ENCODE measurements at regions not wholly inside any gene's neighbourhood (a gene's known extent, or its start where the extent isn't known, plus 50 kb on each side); places are given as distances from the start of the nearest gene placed in this dataset.
A peak's percentile ranks its signal among the peaks of the same experiment; 100 is the strongest.

DNA sequence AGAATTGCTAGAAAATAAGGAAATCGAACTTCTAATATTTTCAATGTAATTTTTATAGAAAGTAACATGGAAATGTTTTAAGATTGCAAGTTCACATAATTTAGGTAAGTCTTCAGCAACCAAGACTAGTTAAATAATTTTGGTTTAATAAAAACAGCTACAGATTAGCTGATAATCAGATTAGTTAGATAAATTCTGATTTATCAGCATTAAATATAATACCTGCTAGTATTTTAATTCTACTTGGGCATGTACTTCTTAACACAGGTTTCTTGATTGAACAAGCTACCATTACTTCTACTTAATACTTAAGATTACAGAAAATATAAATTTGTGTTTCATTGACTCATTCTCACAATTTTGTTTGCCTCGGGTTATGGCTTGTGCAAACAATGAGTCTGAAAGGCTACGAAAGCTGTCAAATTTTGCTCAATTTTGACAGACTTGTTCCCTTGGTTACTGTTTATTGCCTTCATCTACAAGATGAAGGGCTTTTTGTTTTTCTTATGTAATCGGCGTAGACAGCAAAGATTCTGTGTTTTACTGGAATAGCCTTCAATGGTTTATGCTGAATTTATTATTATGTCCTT is 116.1 kb upstream of the NUDT4 start:
- H3K27me3 ChIP-seq, result no peaks in the 10 kb centered on the region
- peaks cover 0 to 4% (median 0%) of the 10 kb centered on the region in 11 experiments; a peak in 1 of 22 replicates for H3K9me3 ChIP-seq (replicated peaks in 1 of 11)
- H3K27ac ChIP-seq, result no peak overlapping the region
- no peaks in the 10 kb centered on the region for H4K20me1 ChIP-seq
- H3K4me1 ChIP-seq, result no peaks in the 10 kb centered on the region
- H3K4me2 ChIP-seq, result no peak overlapping the region
- TF ChIP-seq Cebpa-rat (IDR thresholded peaks at IDR 0.05), result no peak
- H3K36me3 ChIP-seq, result no peaks in the 10 kb centered on the region
- no peak overlapping the region for H3K4me3 ChIP-seq
- no peak overlapping the region for H3K9ac ChIP-seq

DNA sequence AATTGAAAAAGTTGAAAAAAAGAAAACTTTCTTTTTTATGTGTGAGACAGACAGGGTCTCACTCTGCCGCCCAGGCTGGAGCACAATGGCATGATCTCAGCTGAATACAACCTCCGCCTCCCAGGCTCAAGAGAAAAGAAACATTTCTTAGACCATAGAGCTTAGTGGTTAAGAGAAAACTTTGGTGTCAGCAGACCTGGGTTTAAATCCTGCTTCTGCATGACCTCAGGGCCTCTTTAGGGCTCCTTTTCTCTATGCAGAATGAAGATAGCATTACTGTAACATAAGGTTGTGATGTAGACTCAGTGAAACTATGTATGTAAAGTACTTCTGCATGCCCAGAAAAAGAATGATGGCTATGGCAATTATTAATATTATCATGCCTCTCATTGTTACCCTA is 104.7 kb upstream of the NUDT4 start:
- no peak overlapping the region for H3K9ac ChIP-seq
- H3K4me2 ChIP-seq, result no peak overlapping the region
- no peaks in the 10 kb centered on the region for H3K36me3 ChIP-seq
- no peaks in the 10 kb centered on the region for H3K27me3 ChIP-seq
- H3K27ac ChIP-seq, result no peak overlapping the region
- no peak for TF ChIP-seq Cebpa-rat (IDR thresholded peaks at IDR 0.05)
- H3K9me3 ChIP-seq (replicated peaks in 1 of 11), result peaks cover 6 to 22% (median 14%) of the 10 kb centered on the region in 11 experiments; a peak in 18 of 22 replicates
- peaks cover 0 to 10% (median 0%) of the 10 kb centered on the region in 10 experiments; a peak in 2 of 20 replicates for H3K4me1 ChIP-seq
- no peak overlapping the region for H3K4me3 ChIP-seq
- no peaks in the 10 kb centered on the region for H4K20me1 ChIP-seq

- H3K27ac ChIP-seq, result no peak overlapping the region
- H3K36me3 ChIP-seq, result no peaks in the 10 kb centered on the region
- H3K27me3 ChIP-seq, result no peaks in the 10 kb centered on the region
- TF ChIP-seq Cebpa-rat (IDR thresholded peaks at IDR 0.05), result no peak
- peaks cover 6 to 20% (median 12%) of the 10 kb centered on the region in 11 experiments; a peak in 18 of 22 replicates for H3K9me3 ChIP-seq (replicated peaks in 1 of 11)
- no peak overlapping the region for H3K4me3 ChIP-seq
- H3K4me2 ChIP-seq, result peak overlapping the region in 3 of 11 experiments; percentile 14 to 19 (median 16); a peak in 3 of 22 replicates
- no peaks in the 10 kb centered on the region for H4K20me1 ChIP-seq
- H3K9ac ChIP-seq, result no peak overlapping the region
- H3K4me1 ChIP-seq, result peaks cover 0 to 10% (median 0%) of the 10 kb centered on the region in 10 experiments; a peak in 2 of 20 replicates
These were observed 103.7 kb upstream of the NUDT4 start for GRCh38 chr12:93273834-93274564.

DNA sequence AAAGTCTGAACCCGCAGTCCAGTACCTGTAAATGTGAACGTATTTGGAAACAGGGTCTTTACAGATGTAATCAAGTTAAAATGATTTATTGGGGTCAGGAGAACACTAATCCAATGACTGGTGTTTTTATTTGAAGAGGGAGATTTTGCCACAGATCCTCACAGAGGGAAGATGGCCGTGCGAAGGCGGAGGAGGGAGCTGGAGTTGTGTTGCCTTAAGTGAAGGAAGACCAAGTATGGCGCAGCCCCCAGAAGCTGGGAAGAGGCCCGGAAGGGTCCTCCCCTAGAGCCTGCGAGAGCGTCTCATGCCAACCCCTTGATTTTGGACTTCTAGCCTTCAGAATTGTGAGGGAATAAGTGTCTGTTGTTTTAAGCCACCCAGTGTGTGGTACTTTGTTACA is 102.8 kb upstream of the NUDT4 start:
- H3K9me3 ChIP-seq (replicated peaks in 1 of 11), result peaks cover 0 to 10% (median 5%) of the 10 kb centered on the region in 11 experiments; a peak in 12 of 22 replicates
- no peaks in the 10 kb centered on the region for H3K27me3 ChIP-seq
- no peaks in the 10 kb centered on the region for H3K36me3 ChIP-seq
- no peak overlapping the region for H3K27ac ChIP-seq
- TF ChIP-seq Cebpa-rat (IDR thresholded peaks at IDR 0.05), result no peak
- no peak overlapping the region for H3K4me3 ChIP-seq
- peaks cover 0 to 10% (median 0%) of the 10 kb centered on the region in 10 experiments; a peak in 2 of 20 replicates for H3K4me1 ChIP-seq
- no peak overlapping the region for H3K4me2 ChIP-seq
- no peak overlapping the region for H3K9ac ChIP-seq
- no peaks in the 10 kb centered on the region for H4K20me1 ChIP-seq

DNA sequence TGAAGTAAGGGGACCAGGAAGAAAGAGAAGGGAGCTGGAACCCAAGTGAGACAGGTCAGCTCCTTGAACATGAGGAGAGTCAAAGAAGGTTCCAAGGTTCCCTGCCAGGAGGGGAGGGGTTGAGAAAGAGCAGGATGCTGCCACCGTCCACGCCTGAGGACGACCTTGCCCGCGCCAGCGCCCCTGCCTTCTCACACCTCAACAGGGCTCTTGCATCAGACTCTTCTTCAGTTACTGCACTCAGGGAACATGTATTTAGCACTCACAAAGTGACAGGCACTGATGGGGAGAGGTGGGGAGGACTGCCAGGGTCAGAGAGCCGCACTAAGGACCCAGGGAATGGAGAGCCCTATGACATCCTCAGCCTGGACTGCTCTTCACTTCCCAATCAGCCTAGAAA is 102.1 kb upstream of the NUDT4 start:
- H3K27me3 ChIP-seq, result no peaks in the 10 kb centered on the region

GRCh38 chr12:93279565-93280412 is 97.9 kb upstream of the NUDT4 start:
- Histone ChIP-seq H4K20me1 (no peaks in the 10 kb centered on the region), H3K9me3 (replicated peaks in 1 of 11) (peaks cover 0 to 6% (median 4%) of the 10 kb centered on the region in 11 experiments; a peak in 8 of 22 replicates), H3K4me1 (no peaks in the 10 kb centered on the region), H3K27me3 (no peaks in the 10 kb centered on the region), H3K36me3 (no peaks in the 10 kb centered on the region), H3K4me3 (no peak overlapping the region), H3K27ac (no peak overlapping the region), H3K9ac (no peak overlapping the region), H3K4me2 (no peak overlapping the region)
- TF ChIP-seq Cebpa-rat (IDR thresholded peaks at IDR 0.05), result no peak

More for the DNA sequence above, 102.1 kb upstream of the NUDT4 start:
- Histone ChIP-seq H4K20me1 (no peaks in the 10 kb centered on the region), H3K4me1 (peaks cover 0 to 10% (median 0%) of the 10 kb centered on the region in 10 experiments; a peak in 2 of 20 replicates), H3K4me2 (no peak overlapping the region), H3K9ac (no peak overlapping the region), H3K9me3 (replicated peaks in 1 of 11) (peaks cover 0 to 9% (median under 1%) of the 10 kb centered on the region in 11 experiments; a peak in 6 of 22 replicates), H3K27ac (no peak overlapping the region), H3K4me3 (no peak overlapping the region), H3K36me3 (no peaks in the 10 kb centered on the region)
- no peak for TF ChIP-seq Cebpa-rat (IDR thresholded peaks at IDR 0.05)

DNA sequence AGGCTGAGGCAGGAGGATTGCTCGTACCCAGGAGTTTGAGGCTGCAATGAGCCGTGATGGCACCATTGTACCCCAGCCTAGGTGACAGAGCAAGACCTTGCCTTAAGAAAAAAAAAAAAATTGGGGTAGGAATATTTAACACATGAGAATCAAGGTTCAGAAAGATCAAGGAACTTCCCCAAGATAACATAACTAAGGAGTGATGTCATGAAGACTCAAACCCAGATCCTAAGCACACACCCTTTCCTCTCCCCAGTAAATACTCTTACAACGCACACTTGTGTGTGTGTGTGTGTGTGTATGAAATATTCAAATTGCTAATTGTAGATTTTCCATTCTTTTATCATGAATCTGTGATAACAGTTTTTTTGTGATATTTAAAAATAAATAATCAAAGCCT is 90.6 kb upstream of the NUDT4 start:
- Histone ChIP-seq H3K4me3 (no peak overlapping the region), H3K27me3 (no peaks in the 10 kb centered on the region), H3K9me3 (replicated peaks in 1 of 11) (peaks cover 0 to 17% (median 13%) of the 10 kb centered on the region in 11 experiments; a peak in 13 of 22 replicates), H3K9ac (no peak overlapping the region), H4K20me1 (no peaks in the 10 kb centered on the region), H3K36me3 (no peaks in the 10 kb centered on the region), H3K4me2 (no peak overlapping the region), H3K27ac (no peak overlapping the region), H3K4me1 (no peaks in the 10 kb centered on the region)
- no peak for TF ChIP-seq Cebpa-rat (IDR thresholded peaks at IDR 0.05)

DNA sequence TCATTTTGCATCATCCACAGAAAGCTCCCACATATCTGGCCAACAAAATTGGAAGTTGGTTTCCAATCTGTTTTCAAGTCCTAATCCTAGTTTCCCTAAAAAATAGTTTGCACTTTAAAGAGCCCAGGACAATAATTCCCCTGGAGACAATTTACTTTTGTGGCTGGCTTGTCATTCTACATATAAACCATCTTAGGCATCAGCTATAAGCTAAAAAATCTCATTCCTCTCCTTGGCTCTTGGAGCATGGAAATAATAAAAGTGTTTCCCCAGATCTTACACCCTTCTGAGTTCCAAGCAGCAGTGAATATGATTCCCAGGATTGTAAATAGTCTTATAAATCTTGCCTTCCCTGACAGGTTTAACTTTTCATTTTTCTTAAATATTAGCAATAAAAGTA is 89.1 kb upstream of the NUDT4 start:
- Histone ChIP-seq H3K36me3 (no peaks in the 10 kb centered on the region), H3K4me2 (no peak overlapping the region), H3K27ac (no peak overlapping the region), H3K9me3 (replicated peaks in 1 of 11) (peaks cover 0 to 17% (median 13%) of the 10 kb centered on the region in 11 experiments; a peak in 13 of 22 replicates), H3K27me3 (no peaks in the 10 kb centered on the region), H3K4me1 (no peaks in the 10 kb centered on the region; a peak in 1 of 20 replicates), H3K9ac (no peak overlapping the region), H4K20me1 (no peaks in the 10 kb centered on the region), H3K4me3 (no peak overlapping the region)
- no peak for TF ChIP-seq Cebpa-rat (IDR thresholded peaks at IDR 0.05)

DNA sequence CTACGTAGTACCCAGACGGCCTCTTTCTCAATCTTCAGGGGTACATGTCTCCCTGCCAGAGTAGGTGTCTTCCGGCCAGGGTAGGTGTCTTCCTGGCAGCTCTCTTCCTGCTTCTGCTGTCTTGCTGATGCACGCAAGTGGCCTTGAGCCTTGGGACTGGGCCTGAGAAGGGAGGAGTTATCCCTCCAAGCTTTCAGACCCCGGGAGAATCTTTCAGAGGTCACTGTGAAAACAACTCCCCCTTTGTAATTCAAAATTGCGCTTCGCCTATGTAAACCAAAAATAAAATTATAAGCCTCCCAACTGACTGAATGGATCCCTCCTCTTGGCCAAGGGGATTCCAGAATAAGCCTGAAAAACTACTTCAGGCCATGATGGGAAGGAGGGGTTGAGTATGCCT is 87.3 kb upstream of the NUDT4 start:
- no peaks in the 10 kb centered on the region for H3K27me3 ChIP-seq
- TF ChIP-seq Cebpa-rat (IDR thresholded peaks at IDR 0.05), result no peak
- H3K4me3 ChIP-seq, result no peak overlapping the region
- H4K20me1 ChIP-seq, result no peaks in the 10 kb centered on the region
- no peaks in the 10 kb centered on the region; a peak in 1 of 20 replicates for H3K4me1 ChIP-seq
- H3K9me3 ChIP-seq (replicated peaks in 1 of 11), result peaks cover 0 to 10% (median 4%) of the 10 kb centered on the region in 11 experiments; a peak in 10 of 22 replicates
- H3K36me3 ChIP-seq, result no peaks in the 10 kb centered on the region
- no peak overlapping the region for H3K9ac ChIP-seq
- no peak overlapping the region for H3K4me2 ChIP-seq
- no peak overlapping the region for H3K27ac ChIP-seq
